Choroid plexus epithelial cell (primary cell): ENCODE measurements at regions not wholly inside any gene's neighbourhood (a gene's known extent, or its start where the extent isn't known, plus 50 kb on each side); places are given as distances from the start of the nearest gene placed in this dataset.

Source experiments
- DNase-seq: peaks from one replicate; pipeline ENCODE4 v3.0.0-alpha.2; 2010; ENCODE audit warnings: low read depth
- H3K4me3 ChIP-seq: 2 replicates; pipeline ENCODE4 v1.5.1; 2011; ENCODE audit warnings: low read depth, mild to moderate bottlenecking, control low read depth, low read length, moderate library complexity
- CTCF ChIP-seq: conservative IDR thresholded peaks from 2 replicates; pipeline ENCODE4 v1.5.1; 2011; ENCODE audit warnings: low read depth, mild to moderate bottlenecking, control low read depth, inconsistent platforms, low read length, moderate library complexity

- no peak for DNase-seq
- TF ChIP-seq CTCF: no peak
Observed at GRCh38 chr7:91323626-91324158, 59.5 kb downstream of the FZD1 start.

GRCh38 chr7:91324663-91325062 lies 60.4 kb downstream of the FZD1 start:
- no peak for TF ChIP-seq CTCF
- H3K4me3 ChIP-seq: no peak overlapping the region
- no peak for DNase-seq

More at GRCh38 chr7:91323626-91324158, 59.5 kb downstream of the FZD1 start:
- H3K4me3 ChIP-seq: no peak overlapping the region

- DNase-seq: no peak
- no peak overlapping the region for H3K4me3 ChIP-seq
- no peak for TF ChIP-seq CTCF
Observed at GRCh38 chr7:91325726-91326125, 61.5 kb downstream of the FZD1 start.

- DNase-seq: no peak
- TF ChIP-seq CTCF: no peak
- H3K4me3 ChIP-seq: no peak overlapping the region
Observed at GRCh38 chr7:91326516-91327199, 62.4 kb downstream of the FZD1 start.

GRCh38 chr7:91327346-91327745 lies 63.1 kb downstream of the FZD1 start:
- H3K4me3 ChIP-seq: no peak overlapping the region
- no peak for TF ChIP-seq CTCF
- DNase-seq: no peak

- no peak overlapping the region for H3K4me3 ChIP-seq
- no peak for DNase-seq
- no peak for TF ChIP-seq CTCF
Observed at GRCh38 chr7:91329571-91329970, 65.3 kb downstream of the FZD1 start.
